ENCODE measurements at regions not wholly inside any gene's neighbourhood (a gene's known extent, or its start where the extent isn't known, plus 50 kb on each side); places are given as distances from the start of the nearest gene placed in this dataset.

- no peak for TF ChIP-seq EZH2phosphoT487 (IDR thresholded peaks at IDR 0.05; ENCODE audit: insufficient read depth, low read depth)
- no peak for TF ChIP-seq EZH2 (IDR thresholded peaks at IDR 0.05; ENCODE audit: insufficient read depth, poor library complexity, severe bottlenecking)
Observed at GRCh38 chr4:149211876-149212275, 603.8 kb downstream of the IQCM start.
